Naive B cell (primary cell): ENCODE measurements at regions not wholly inside any gene's neighbourhood (a gene's known extent, or its start where the extent isn't known, plus 50 kb on each side); places are given as distances from the start of the nearest gene placed in this dataset.

Experiments used
- ATAC-seq, 2 donors: fragments of 150-1000 bp; cut with Tn5 transposase; 2 replicates each; pipeline ENCODE4 v1.10.0; 2021; ENCODE audit warnings: low read depth in 2 of 2, mild to moderate bottlenecking in 2 of 2, moderate library complexity in 2 of 2
- DNase-seq: peaks from one replicate; pipeline ENCODE4 v3.0.0; 2022
- H3K27ac Mint-ChIP-seq, 6 donors: one replicate each; pipeline ENCODE4 v1.8.0; 2020 to 2022; ENCODE audit warnings: mild to moderate bottlenecking in 6 of 6, mixed read lengths in 6 of 6, moderate library complexity in 5 of 6, inconsistent platforms in 2 of 6
- H3K27me3 Mint-ChIP-seq, 3 donors: one replicate each; pipeline ENCODE4 v1.8.0; 2021 to 2022; ENCODE audit warnings: mixed read lengths in 3 of 3, mild to moderate bottlenecking in 1 of 3
- H3K36me3 Mint-ChIP-seq, 2 donors: one replicate each; pipeline ENCODE4 v1.8.0; 2020 to 2022; ENCODE audit warnings: mixed read lengths in 2 of 2, inconsistent platforms in 1 of 2, mild to moderate bottlenecking in 1 of 2
- H3K4me1 Mint-ChIP-seq, 3 donors: one replicate each; pipeline ENCODE4 v1.8.0; 2020 to 2022; ENCODE audit warnings: mixed read lengths in 3 of 3, inconsistent platforms in 1 of 3, mild to moderate bottlenecking in 1 of 3, moderate library complexity in 1 of 3
- H3K4me3 Mint-ChIP-seq, 8 donors: one replicate each; pipeline ENCODE4 v1.8.0; 2020 to 2022; ENCODE audit warnings: mild to moderate bottlenecking in 8 of 8, mixed read lengths in 8 of 8, moderate library complexity in 8 of 8, inconsistent platforms in 2 of 8
- H3K9me3 Mint-ChIP-seq, 7 donors: one replicate each; pipeline ENCODE4 v1.8.0; 2020 to 2022; ENCODE audit warnings: mixed read lengths in 7 of 7, mild to moderate bottlenecking in 5 of 7, inconsistent platforms in 2 of 7, moderate library complexity in 1 of 7

- Mint-ChIP-seq H3K36me3 (no peaks in the 10 kb centered on the region), H3K4me1 (no peaks in the 10 kb centered on the region), H3K9me3 (peaks cover 0 to 3% (median 0%) of the 10 kb centered on the region in 7 donors), H3K27me3 (no peaks in the 10 kb centered on the region), H3K27ac (peak overlapping the region in 1 of 6 donors; percentile 31), H3K4me3 (no peak overlapping the region)
- DNase-seq (no peak), ATAC-seq (no peak)
Observed at GRCh38 chr18:38698088-38698487, 1132.5 kb upstream of the CELF4 start.

DNA sequence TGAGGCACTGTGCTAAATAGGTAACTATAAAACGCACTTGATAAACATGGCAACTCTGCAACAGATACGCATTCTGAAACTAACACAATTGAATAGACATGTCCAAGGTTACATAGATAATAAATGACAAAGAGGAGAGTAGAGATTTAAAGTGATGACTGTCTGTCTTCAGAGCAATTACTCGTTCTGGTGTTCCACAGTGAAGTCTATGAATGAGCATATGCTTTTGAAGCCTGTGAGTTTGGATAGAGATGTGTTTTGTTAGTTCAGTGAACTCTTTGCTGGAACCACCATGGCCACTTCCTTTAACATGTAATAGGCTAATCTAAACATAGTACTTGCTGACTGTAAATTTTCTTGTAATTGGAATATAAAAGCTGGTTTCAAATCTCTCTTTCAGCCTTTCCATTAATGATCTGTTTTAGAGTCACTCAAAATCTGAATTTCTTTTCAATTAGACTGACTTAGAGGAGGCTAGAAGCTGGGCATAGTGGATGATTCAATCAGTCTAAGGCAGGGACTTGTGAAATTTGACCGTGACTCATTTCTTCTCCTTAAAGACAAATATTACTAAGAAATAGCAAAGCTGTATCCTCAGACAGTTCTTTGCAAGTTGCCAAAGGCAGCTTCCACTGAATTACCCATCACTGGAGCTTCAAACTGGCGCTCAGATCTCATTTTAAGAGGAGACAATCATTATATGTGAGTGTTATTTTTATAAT is 1130.1 kb upstream of the CELF4 start:
- no peak overlapping the region for H3K4me3 Mint-ChIP-seq
- DNase-seq, result no peak
- H3K36me3 Mint-ChIP-seq, result no peaks in the 10 kb centered on the region
- ATAC-seq, result no peak
- peak overlapping the region in 1 of 6 donors; percentile 51 for H3K27ac Mint-ChIP-seq
- no peaks in the 10 kb centered on the region for H3K27me3 Mint-ChIP-seq
- peaks cover 0 to 4% (median 0%) of the 10 kb centered on the region in 7 donors for H3K9me3 Mint-ChIP-seq
- H3K4me1 Mint-ChIP-seq, result no peaks in the 10 kb centered on the region

- Mint-ChIP-seq H3K36me3 (no peaks in the 10 kb centered on the region), H3K27ac (no peak overlapping the region), H3K4me1 (no peaks in the 10 kb centered on the region), H3K4me3 (no peak overlapping the region), H3K9me3 (peaks cover 0 to 4% (median 0%) of the 10 kb centered on the region in 7 donors), H3K27me3 (no peaks in the 10 kb centered on the region)
- ATAC-seq (no peak), DNase-seq (no peak)
Observed at GRCh38 chr18:38693104-38693503, 1127.5 kb upstream of the CELF4 start.

DNA sequence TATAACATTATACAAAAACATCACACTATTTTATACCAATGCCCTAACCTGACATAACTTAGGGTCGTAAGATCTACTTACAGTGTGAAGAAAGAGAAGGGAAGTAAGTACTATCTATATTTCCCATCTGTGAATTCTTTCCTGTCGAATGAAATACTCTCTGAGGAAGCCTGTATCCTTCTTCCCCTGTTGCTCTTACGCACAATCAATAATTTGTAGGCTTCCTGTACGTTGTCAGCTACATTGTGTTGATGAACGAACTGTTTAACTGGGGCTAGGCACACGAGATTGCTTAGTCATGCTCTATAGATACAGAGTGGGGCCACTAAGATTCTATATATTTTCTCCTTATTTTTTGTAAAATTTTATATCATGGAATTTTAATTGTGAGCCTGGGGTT is 1125.0 kb upstream of the CELF4 start:
- Mint-ChIP-seq H3K27me3 (no peaks in the 10 kb centered on the region), H3K9me3 (peaks cover 0 to 4% (median 0%) of the 10 kb centered on the region in 7 donors), H3K27ac (peak overlapping the region in 1 of 6 donors; percentile 65), H3K36me3 (no peaks in the 10 kb centered on the region), H3K4me3 (no peak overlapping the region), H3K4me1 (no peaks in the 10 kb centered on the region)
- DNase-seq, result no peak
- ATAC-seq, result no peak

GRCh38 chr18:38688416-38688815 is 1122.8 kb upstream of the CELF4 start:
- H3K27me3 Mint-ChIP-seq, result no peaks in the 10 kb centered on the region
- ATAC-seq, result no peak
- no peak overlapping the region for H3K4me3 Mint-ChIP-seq
- H3K27ac Mint-ChIP-seq, result no peak overlapping the region
- H3K36me3 Mint-ChIP-seq, result no peaks in the 10 kb centered on the region
- peaks cover 0 to 4% (median 0%) of the 10 kb centered on the region in 7 donors for H3K9me3 Mint-ChIP-seq
- no peak for DNase-seq
- no peaks in the 10 kb centered on the region for H3K4me1 Mint-ChIP-seq

DNA sequence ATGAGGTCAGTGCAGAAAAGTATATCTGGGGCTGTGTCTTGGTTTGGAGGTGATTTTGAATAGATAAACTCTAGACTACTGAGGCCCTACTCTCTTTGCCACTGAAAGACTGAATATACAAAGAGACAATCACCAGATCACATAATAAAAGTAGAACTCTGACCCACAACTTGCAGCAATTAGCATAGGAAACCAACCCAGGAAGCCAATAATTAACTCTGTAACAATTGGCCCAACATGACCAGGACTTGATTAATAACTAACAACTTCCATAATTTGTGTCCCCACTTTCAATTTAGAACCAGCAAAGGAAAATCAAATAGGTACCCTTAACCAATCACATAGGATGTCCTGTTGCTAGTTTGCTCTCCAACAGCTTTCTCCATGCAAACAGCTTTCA is 1104.9 kb upstream of the CELF4 start:
- no peak overlapping the region for H3K27ac Mint-ChIP-seq
- H3K36me3 Mint-ChIP-seq, result no peaks in the 10 kb centered on the region
- no peak overlapping the region for H3K4me3 Mint-ChIP-seq
- H3K4me1 Mint-ChIP-seq, result no peaks in the 10 kb centered on the region
- ATAC-seq, result no peak
- no peak for DNase-seq
- H3K27me3 Mint-ChIP-seq, result no peaks in the 10 kb centered on the region
- H3K9me3 Mint-ChIP-seq, result peaks cover 2 to 18% (median 5%) of the 10 kb centered on the region in 7 donors

DNA sequence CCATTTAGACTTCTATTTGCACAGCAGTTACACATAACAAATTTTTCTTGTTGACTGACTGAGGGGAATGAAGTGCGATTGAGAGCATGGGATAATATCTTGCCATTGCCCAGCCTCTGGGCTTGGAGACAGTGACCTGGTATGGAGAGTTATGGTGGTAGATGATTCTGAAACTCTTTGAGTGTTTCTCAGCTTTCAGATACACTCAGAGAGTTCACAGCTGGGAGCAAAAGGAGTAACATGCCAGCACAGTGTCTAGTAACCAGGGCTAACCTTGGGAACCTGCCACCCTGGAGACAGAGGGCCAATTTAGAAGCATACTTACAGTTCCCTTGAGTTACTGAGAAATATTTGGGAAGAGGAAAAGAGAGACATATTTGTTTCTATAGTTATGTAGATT is 1099.3 kb upstream of the CELF4 start:
- Mint-ChIP-seq H3K4me3 (no peak overlapping the region), H3K4me1 (peaks cover 0 to 7% (median 2%) of the 10 kb centered on the region in 3 donors), H3K36me3 (no peaks in the 10 kb centered on the region), H3K9me3 (peaks cover 0 to 5% (median 0%) of the 10 kb centered on the region in 7 donors), H3K27ac (no peak overlapping the region), H3K27me3 (no peaks in the 10 kb centered on the region)
- ATAC-seq (no peak), DNase-seq (no peak)

- no peaks in the 10 kb centered on the region for H3K27me3 Mint-ChIP-seq
- no peaks in the 10 kb centered on the region for H3K36me3 Mint-ChIP-seq
- ATAC-seq (no peak), DNase-seq (no peak)
- no peak overlapping the region for H3K4me3 Mint-ChIP-seq
- H3K27ac Mint-ChIP-seq, result no peak overlapping the region
- H3K9me3 Mint-ChIP-seq, result peaks cover 0 to 5% (median 0%) of the 10 kb centered on the region in 7 donors
- H3K4me1 Mint-ChIP-seq, result peaks cover 0 to 7% (median 6%) of the 10 kb centered on the region in 3 donors
Observed at GRCh38 chr18:38663682-38664081, 1098.1 kb upstream of the CELF4 start.

DNA sequence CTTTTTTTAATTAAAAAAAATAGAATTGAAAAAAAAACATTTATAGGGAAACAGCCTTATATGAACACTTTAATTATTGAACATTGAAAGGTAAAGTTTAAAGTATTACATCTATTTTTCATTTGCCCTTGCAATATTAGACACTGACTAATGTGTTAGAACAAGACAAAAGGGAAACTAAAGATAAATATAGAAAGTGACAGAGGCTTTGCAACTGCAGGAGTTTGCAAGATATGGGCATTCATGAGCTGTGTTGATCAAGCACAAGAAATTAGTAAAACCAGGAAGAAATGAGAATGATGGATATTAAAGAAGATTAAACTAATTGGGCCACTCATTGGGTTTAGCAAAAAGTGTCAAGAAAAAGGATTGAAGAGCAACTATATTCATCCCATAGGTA is 1097.7 kb upstream of the CELF4 start:
- Mint-ChIP-seq H3K4me1 (peaks cover 0 to 7% (median 6%) of the 10 kb centered on the region in 3 donors), H3K4me3 (no peak overlapping the region), H3K36me3 (no peaks in the 10 kb centered on the region), H3K27me3 (no peaks in the 10 kb centered on the region), H3K27ac (peak overlapping the region in 1 of 6 donors; percentile 40), H3K9me3 (peaks cover 0 to 5% (median 0%) of the 10 kb centered on the region in 7 donors)
- no peak for DNase-seq
- no peak for ATAC-seq

DNA sequence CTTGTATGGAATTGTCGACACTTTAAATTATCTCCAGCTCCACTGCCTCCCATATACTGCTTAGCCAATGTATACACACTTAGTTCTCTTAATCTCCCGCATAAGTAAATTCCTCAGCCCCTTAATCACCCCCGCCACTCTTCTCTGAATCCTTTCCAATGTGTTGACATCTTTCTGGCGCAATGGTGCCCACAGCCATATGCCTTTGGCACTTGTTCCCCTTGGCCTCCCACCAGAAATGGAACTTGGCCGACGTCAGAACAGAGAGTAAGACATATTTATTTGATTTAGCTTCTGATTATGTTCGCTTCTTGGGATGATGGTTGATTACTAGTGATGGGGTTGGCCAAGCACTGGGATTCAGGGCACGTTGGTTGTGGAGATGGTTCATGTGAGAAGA is 1089.3 kb upstream of the CELF4 start:
- ATAC-seq, result no peak
- Mint-ChIP-seq H3K4me3 (no peak overlapping the region), H3K27ac (no peak overlapping the region), H3K27me3 (no peaks in the 10 kb centered on the region), H3K36me3 (no peaks in the 10 kb centered on the region), H3K4me1 (peaks cover 0 to 5% (median 0%) of the 10 kb centered on the region in 3 donors), H3K9me3 (peaks cover 0 to 4% (median 0%) of the 10 kb centered on the region in 7 donors)
- DNase-seq, result no peak

DNA sequence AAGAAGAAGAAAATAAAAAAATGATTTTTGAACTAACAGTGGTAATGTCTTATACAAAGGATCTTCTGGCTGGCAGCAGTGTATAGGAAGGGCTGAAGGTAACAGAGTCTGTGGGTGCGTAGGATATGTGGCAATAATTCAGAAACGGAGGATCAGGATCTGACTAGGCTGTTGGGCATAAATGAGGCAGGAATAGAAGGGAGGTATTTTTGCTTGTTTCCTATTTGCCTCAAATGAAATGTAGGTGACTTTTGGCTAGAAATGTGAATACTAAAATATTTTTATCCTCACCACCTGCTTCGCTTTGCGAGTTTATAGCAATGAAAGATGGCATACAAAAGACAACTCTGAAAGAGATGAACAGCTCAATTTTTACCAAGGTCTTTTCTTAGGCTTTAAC is 1086.1 kb upstream of the CELF4 start:
- Mint-ChIP-seq H3K27ac (no peak overlapping the region), H3K4me1 (no peaks in the 10 kb centered on the region), H3K9me3 (peaks cover 0 to 4% (median 0%) of the 10 kb centered on the region in 7 donors), H3K27me3 (no peaks in the 10 kb centered on the region), H3K36me3 (no peaks in the 10 kb centered on the region), H3K4me3 (no peak overlapping the region)
- ATAC-seq (no peak), DNase-seq (no peak)

GRCh38 chr18:38648179-38648578 is 1082.6 kb upstream of the CELF4 start:
- no peaks in the 10 kb centered on the region for H3K4me1 Mint-ChIP-seq
- DNase-seq (no peak), ATAC-seq (no peak)
- no peaks in the 10 kb centered on the region for H3K27me3 Mint-ChIP-seq
- peaks cover 0 to 4% (median 0%) of the 10 kb centered on the region in 7 donors for H3K9me3 Mint-ChIP-seq
- H3K36me3 Mint-ChIP-seq, result no peaks in the 10 kb centered on the region
- H3K4me3 Mint-ChIP-seq, result no peak overlapping the region
- H3K27ac Mint-ChIP-seq, result no peak overlapping the region

DNA sequence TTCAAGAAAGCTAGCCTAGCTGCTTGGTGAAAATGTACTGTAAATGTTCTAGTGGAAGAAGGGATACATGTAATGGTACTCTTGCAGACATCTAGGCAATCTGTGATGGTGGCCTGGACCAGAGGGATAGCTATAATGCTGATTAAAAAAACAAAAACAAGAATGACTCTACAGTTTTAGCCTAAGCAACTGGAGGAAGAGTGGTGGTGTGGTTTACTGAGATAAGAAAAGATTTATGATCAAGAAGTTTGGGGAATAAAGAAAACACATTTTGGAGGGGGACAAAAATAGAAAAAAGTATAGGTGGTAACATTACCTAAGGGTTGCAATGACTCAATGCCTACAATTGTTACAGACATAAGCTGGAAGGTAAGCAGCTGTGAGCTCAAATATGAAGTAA is 1080.7 kb upstream of the CELF4 start:
- Mint-ChIP-seq H3K9me3 (peaks cover 0 to 2% (median 0%) of the 10 kb centered on the region in 7 donors), H3K4me1 (no peaks in the 10 kb centered on the region)

DNA sequence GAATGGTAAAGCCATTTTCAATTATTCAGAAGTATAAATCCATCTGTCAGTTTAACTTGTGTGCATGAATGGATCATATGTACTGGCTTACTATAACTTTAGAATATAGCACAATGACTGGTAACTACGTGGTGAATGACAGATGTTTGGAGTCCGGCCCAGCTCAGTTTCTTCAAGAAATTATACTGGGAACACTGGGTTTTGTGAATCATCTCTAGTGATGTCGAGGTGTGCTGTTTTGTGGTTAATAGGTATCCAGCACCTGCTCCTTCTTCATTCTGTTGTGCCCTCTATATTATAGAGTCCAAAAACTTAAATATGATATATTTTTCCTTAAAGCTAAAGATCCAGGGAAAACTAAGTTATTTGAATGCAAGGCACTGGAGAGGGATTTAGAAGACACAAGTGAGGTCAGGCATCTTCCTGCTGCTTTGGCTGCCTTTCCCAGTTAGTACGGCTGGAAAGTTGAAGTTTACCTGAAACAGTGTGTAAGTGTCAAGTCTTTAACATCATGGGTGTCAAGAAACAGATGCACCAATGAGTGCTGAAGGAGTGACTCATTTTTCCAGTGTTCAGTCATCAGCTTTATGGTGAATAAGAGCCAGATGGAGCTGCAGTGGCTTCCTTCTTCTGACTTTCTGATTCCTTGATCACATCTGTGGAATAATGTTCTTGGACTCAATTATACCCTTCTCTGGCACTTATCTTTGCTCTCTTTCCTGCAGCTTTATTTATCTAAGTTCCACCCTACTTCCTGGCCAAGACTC is 1079.5 kb upstream of the CELF4 start:
- DNase-seq (no peak), ATAC-seq (no peak)
- no peaks in the 10 kb centered on the region for H3K27me3 Mint-ChIP-seq
- no peaks in the 10 kb centered on the region for H3K4me1 Mint-ChIP-seq
- H3K4me3 Mint-ChIP-seq, result no peak overlapping the region
- H3K36me3 Mint-ChIP-seq, result no peaks in the 10 kb centered on the region
- H3K27ac Mint-ChIP-seq, result no peak overlapping the region
- H3K9me3 Mint-ChIP-seq, result peaks cover 0 to 8% (median 2%) of the 10 kb centered on the region in 7 donors

More for the DNA sequence above, 1080.7 kb upstream of the CELF4 start:
- H3K36me3 Mint-ChIP-seq, result no peaks in the 10 kb centered on the region
- ATAC-seq (no peak), DNase-seq (no peak)
- H3K4me3 Mint-ChIP-seq, result no peak overlapping the region
- no peaks in the 10 kb centered on the region for H3K27me3 Mint-ChIP-seq
- H3K27ac Mint-ChIP-seq, result no peak overlapping the region
